ENCODE measurements at regions not wholly inside any gene's neighbourhood (a gene's known extent, or its start where the extent isn't known, plus 50 kb on each side); places are given as distances from the start of the nearest gene placed in this dataset.

DNA sequence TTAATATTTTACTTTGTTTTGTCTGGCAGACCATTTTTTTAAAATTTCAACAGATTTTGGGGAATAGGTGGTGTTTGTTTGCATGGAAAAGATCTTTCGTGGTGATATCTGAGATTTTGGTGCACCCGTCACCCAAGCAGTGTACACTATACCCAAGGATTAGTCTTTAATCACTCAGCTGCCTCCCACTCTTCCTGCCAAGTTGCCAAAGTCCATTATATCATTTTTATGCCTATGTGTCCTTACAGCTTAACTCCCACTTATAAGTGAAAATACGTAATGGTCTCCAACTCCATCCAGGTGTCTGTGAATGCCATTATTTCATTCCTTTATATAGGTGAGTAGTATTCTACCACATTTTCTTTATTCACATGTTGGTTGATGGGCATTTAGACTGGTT, 281.7 kb upstream of the GK2 start:
- DNase-seq: no peak
- TF ChIP-seq POLR2AphosphoS5 (IDR thresholded peaks at IDR 0.05) (no peak), CTCF (IDR thresholded peaks at IDR 0.05) (no peak)
- no peaks in the 10 kb centered on the region for H3K36me3 ChIP-seq
- H3K27me3 ChIP-seq: no peaks in the 10 kb centered on the region
- 28 to 77% methylated on average over 3 of the region's 3 CpGs for WGBS, 2 donors
- H3K9me3 ChIP-seq: peaks cover 0 to 2% (median 0%) of the 10 kb centered on the region in 4 donors
- no peaks in the 10 kb centered on the region for H3K4me1 ChIP-seq
- no peak overlapping the region for H3K27ac ChIP-seq
- no peak overlapping the region for H3K4me3 ChIP-seq
- intact Hi-C loops (cut with DNase I): no loop called here

DNA sequence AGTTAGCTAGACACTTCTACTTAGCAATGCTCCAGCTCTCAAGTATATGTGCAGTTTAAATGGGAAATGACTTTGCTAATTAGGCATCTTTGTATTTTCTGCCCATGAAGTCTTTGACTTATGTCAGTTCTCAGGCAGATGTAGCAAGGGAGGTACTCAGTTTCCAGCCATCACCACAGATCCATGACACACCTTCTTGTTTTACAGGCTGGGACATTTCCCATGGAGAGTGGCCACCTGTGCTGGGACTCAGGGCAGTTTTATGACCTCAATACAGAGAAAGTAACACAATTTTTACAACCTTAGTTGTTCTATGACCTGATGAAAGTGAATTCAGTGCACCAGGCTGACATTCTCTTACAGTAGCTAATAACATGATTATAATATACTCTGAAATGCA, 280.7 kb upstream of the GK2 start:
- no peaks in the 10 kb centered on the region for H3K4me1 ChIP-seq
- no peaks in the 10 kb centered on the region for H3K27me3 ChIP-seq
- peaks cover 0 to 2% (median 0%) of the 10 kb centered on the region in 4 donors for H3K9me3 ChIP-seq
- H3K27ac ChIP-seq: no peak overlapping the region
- TF ChIP-seq POLR2A (IDR thresholded peaks at IDR 0.05) (no peak), POLR2AphosphoS5 (IDR thresholded peaks at IDR 0.05) (no peak), EP300 (IDR thresholded peaks at IDR 0.05) (no peak), CTCF (IDR thresholded peaks at IDR 0.05) (no peak)
- intact Hi-C loops (cut with DNase I): no loop called here
- no peak for DNase-seq
- H3K36me3 ChIP-seq: no peaks in the 10 kb centered on the region
- H3K4me3 ChIP-seq: no peak overlapping the region

DNA sequence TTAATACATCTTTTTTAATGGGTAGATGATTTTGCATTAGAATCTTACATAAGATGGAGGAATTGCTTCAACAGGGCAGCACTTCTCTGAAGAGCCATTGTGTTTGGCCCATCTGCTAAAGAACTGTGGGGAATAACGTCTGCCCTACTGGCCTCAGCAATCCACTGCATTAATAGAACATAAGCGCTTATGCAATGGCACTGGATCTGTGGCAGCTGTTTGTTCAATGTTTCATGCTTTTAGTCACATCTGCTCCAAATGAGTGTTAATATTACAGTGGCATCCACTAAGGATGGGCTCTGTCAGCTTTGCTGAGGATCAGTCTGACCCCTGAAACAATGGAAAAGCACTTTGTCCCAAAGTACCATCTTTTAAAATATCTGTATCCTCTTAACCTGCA, 279.0 kb upstream of the GK2 start:
- no peak overlapping the region for H3K4me3 ChIP-seq
- no peak for TF ChIP-seq POLR2A (IDR thresholded peaks at IDR 0.05)
- no peak for TF ChIP-seq CTCF (IDR thresholded peaks at IDR 0.05)
- no peak for TF ChIP-seq POLR2AphosphoS5 (IDR thresholded peaks at IDR 0.05)
- no peak for TF ChIP-seq EP300 (IDR thresholded peaks at IDR 0.05)
- intact Hi-C loops (cut with DNase I): no loop called here
- H3K36me3 ChIP-seq: no peaks in the 10 kb centered on the region
- 89 to 97% methylated on average over 2 of the region's 2 CpGs for WGBS, 2 donors
- DNase-seq: no peak
- H3K4me1 ChIP-seq: peaks cover 0 to 10% (median 4%) of the 10 kb centered on the region in 4 donors
- H3K27ac ChIP-seq: no peak overlapping the region
- H3K27me3 ChIP-seq: no peaks in the 10 kb centered on the region
- no peaks in the 10 kb centered on the region for H3K9me3 ChIP-seq

DNA sequence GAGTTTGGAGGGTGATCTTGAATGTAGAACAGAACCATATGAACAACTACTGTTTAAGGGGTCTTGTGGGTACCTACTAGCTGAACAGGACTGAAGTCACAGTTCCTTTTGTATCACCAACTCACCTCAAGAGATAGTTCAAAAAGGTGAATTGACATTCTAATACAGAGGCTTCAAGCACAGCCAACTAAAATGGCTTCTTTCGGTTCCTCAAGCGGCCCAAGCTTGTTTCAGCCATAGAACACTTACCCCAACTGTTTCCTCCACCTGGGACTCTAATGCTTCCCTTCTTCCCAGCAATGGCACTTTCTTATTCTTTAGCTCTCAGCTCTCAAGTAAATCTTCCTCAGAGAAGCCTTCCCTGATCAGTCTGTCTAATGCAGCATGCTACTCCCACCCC, 277.5 kb upstream of the GK2 start:
- TF ChIP-seq POLR2A (IDR thresholded peaks at IDR 0.05): no peak
- TF ChIP-seq EP300 (IDR thresholded peaks at IDR 0.05): no peak
- no peak overlapping the region for H3K27ac ChIP-seq
- H3K4me3 ChIP-seq: no peak overlapping the region
- H3K9me3 ChIP-seq: no peaks in the 10 kb centered on the region
- peaks cover 0 to 10% (median 4%) of the 10 kb centered on the region in 4 donors for H3K4me1 ChIP-seq
- no peak for DNase-seq
- intact Hi-C loops (cut with DNase I): no loop called here
- WGBS, 2 donors: 93 to 98% methylated on average over 2 of the region's 2 CpGs
- no peaks in the 10 kb centered on the region for H3K36me3 ChIP-seq
- no peaks in the 10 kb centered on the region for H3K27me3 ChIP-seq

DNA sequence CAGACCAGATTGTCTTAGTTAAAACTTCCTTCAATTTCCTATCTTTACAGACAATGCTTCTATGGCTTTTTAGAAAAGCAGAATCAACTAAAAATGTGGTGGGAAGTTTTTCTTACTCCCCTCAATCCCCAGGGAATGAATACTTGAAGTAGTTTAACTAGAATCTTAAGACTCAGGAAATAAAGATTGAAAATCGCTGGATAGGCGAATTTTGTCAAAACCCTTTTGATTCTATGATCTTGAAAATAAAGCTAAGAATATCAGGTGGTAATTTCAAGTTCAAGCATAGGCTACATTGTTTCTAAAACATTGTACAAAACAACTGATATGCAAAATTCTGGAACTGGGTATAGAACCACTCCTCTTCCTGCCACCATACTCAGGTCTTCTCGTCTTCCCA, 276.5 kb upstream of the GK2 start:
- H3K9me3 ChIP-seq: no peaks in the 10 kb centered on the region
- H3K27me3 ChIP-seq: no peaks in the 10 kb centered on the region
- WGBS, 2 donors: 82 to 91% methylated on average over 3 of the region's 3 CpGs
- no peak overlapping the region for H3K27ac ChIP-seq
- no peaks in the 10 kb centered on the region for H3K36me3 ChIP-seq
- no peak for TF ChIP-seq CTCF (IDR thresholded peaks at IDR 0.05)
- H3K4me3 ChIP-seq: no peak overlapping the region
- no peak for DNase-seq
- intact Hi-C loops (cut with DNase I): no loop called here
- H3K4me1 ChIP-seq: peaks cover 0 to 10% (median 4%) of the 10 kb centered on the region in 4 donors

Data from sigmoid colon (tissue), 6 donors.